ENCODE measurements at regions not wholly inside any gene's neighbourhood (a gene's known extent, or its start where the extent isn't known, plus 50 kb on each side); places are given as distances from the start of the nearest gene placed in this dataset.

DNA sequence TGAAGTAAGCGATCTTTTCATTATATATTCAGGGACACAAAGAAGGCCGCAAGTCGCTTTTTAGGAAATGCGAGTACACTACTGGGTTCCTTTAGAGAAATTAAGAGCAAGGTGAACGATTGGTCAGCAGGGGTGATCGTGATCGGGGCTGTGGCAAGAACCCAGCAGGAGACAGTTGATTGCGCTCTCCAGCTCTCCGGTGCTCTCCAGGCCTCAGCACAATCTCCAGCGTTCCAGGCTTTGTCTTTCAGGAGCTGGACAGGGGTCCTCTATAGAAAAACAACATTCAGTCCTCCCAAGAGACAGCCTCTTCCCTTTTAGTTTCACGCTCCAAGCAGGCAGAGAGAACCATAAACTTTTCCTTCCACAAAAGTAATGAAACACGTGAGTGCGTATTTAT, 170.5 kb upstream of the KLF6 start:
- H3K36me3 ChIP-seq (ENCODE audit: control insufficient read depth in 4 of 4, insufficient read depth in 3 of 4, low read depth in 1 of 4, low read length in 3 of 4): no peaks in the 10 kb centered on the region
- H3K9me3 ChIP-seq (ENCODE audit: control insufficient read depth in 4 of 4, low read length in 3 of 4): no peaks in the 10 kb centered on the region
- H3K27me3 ChIP-seq (ENCODE audit: control insufficient read depth in 4 of 4, insufficient read depth in 4 of 4, low read length in 3 of 4): no peaks in the 10 kb centered on the region
- no peak overlapping the region for H3K9ac ChIP-seq (ENCODE audit: low read depth in 1 of 2, low read length in 2 of 2)
- WGBS: 86% methylated on average over 13 of the region's 13 CpGs
- TF ChIP-seq, protein P1, sequence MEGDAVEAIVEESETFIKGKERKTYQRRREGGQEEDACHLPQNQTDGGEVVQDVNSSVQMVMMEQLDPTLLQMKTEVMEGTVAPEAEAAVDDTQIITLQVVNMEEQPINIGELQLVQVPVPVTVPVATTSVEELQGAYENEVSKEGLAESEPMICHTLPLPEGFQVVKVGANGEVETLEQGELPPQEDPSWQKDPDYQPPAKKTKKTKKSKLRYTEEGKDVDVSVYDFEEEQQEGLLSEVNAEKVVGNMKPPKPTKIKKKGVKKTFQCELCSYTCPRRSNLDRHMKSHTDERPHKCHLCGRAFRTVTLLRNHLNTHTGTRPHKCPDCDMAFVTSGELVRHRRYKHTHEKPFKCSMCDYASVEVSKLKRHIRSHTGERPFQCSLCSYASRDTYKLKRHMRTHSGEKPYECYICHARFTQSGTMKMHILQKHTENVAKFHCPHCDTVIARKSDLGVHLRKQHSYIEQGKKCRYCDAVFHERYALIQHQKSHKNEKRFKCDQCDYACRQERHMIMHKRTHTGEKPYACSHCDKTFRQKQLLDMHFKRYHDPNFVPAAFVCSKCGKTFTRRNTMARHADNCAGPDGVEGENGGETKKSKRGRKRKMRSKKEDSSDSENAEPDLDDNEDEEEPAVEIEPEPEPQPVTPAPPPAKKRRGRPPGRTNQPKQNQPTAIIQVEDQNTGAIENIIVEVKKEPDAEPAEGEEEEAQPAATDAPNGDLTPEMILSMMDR (IDR thresholded peaks at IDR 0.05; ENCODE audit: low read depth, low read length, missing input control): no peak
- TF ChIP-seq FOXA1 (IDR thresholded peaks at IDR 0.05) (no peak), YY1 (IDR thresholded peaks at IDR 0.05) (no peak), SP1 (IDR thresholded peaks at IDR 0.05) (no peak), JUND (IDR thresholded peaks at IDR 0.05) (no peak), EGR1 (IDR thresholded peaks at IDR 0.05; ENCODE audit: low read depth in 2 of 2) (no peak), GABPA (IDR thresholded peaks at IDR 0.05 in 1 of 2, conservative IDR thresholded peaks at IDR 0.05 in 1 of 2) (no peak), RAD21 (IDR thresholded peaks at IDR 0.05) (no peak), RXRA (IDR thresholded peaks at IDR 0.05) (no peak), FOXA2 (IDR thresholded peaks at IDR 0.05) (no peak), HNF4G (IDR thresholded peaks at IDR 0.05) (no peak), HNF4A (conservative IDR thresholded peaks at IDR 0.05) (no peak), NR2F2 (IDR thresholded peaks at IDR 0.05) (no peak), TAF1 (conservative IDR thresholded peaks at IDR 0.05) (no peak)
- TF ChIP-seq, protein P2, sequence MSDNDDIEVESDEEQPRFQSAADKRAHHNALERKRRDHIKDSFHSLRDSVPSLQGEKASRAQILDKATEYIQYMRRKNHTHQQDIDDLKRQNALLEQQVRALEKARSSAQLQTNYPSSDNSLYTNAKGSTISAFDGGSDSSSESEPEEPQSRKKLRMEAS (IDR thresholded peaks at IDR 0.05): no peak
- TF ChIP-seq, protein P3, sequence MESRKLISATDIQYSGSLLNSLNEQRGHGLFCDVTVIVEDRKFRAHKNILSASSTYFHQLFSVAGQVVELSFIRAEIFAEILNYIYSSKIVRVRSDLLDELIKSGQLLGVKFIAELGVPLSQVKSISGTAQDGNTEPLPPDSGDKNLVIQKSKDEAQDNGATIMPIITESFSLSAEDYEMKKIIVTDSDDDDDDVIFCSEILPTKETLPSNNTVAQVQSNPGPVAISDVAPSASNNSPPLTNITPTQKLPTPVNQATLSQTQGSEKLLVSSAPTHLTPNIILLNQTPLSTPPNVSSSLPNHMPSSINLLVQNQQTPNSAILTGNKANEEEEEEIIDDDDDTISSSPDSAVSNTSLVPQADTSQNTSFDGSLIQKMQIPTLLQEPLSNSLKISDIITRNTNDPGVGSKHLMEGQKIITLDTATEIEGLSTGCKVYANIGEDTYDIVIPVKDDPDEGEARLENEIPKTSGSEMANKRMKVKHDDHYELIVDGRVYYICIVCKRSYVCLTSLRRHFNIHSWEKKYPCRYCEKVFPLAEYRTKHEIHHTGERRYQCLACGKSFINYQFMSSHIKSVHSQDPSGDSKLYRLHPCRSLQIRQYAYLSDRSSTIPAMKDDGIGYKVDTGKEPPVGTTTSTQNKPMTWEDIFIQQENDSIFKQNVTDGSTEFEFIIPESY (IDR thresholded peaks at IDR 0.05): no peak
- TF ChIP-seq, protein P4, sequence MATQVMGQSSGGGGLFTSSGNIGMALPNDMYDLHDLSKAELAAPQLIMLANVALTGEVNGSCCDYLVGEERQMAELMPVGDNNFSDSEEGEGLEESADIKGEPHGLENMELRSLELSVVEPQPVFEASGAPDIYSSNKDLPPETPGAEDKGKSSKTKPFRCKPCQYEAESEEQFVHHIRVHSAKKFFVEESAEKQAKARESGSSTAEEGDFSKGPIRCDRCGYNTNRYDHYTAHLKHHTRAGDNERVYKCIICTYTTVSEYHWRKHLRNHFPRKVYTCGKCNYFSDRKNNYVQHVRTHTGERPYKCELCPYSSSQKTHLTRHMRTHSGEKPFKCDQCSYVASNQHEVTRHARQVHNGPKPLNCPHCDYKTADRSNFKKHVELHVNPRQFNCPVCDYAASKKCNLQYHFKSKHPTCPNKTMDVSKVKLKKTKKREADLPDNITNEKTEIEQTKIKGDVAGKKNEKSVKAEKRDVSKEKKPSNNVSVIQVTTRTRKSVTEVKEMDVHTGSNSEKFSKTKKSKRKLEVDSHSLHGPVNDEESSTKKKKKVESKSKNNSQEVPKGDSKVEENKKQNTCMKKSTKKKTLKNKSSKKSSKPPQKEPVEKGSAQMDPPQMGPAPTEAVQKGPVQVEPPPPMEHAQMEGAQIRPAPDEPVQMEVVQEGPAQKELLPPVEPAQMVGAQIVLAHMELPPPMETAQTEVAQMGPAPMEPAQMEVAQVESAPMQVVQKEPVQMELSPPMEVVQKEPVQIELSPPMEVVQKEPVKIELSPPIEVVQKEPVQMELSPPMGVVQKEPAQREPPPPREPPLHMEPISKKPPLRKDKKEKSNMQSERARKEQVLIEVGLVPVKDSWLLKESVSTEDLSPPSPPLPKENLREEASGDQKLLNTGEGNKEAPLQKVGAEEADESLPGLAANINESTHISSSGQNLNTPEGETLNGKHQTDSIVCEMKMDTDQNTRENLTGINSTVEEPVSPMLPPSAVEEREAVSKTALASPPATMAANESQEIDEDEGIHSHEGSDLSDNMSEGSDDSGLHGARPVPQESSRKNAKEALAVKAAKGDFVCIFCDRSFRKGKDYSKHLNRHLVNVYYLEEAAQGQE (IDR thresholded peaks at IDR 0.05): no peak
- TF ChIP-seq, protein P5, sequence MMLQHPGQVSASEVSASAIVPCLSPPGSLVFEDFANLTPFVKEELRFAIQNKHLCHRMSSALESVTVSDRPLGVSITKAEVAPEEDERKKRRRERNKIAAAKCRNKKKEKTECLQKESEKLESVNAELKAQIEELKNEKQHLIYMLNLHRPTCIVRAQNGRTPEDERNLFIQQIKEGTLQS (IDR thresholded peaks at IDR 0.05): no peak
- no peak for DNase-seq (ENCODE audit: low spot score)
- H3K4me1 ChIP-seq (ENCODE audit: control insufficient read depth in 4 of 4, insufficient read depth in 4 of 4, low read length in 3 of 4): no peaks in the 10 kb centered on the region
- H3K4me3 ChIP-seq (ENCODE audit: low read depth in 1 of 3, low read length in 3 of 3): no peak overlapping the region
- no peak overlapping the region for H3K27ac ChIP-seq (ENCODE audit: low read depth in 1 of 2, low read length in 2 of 2)

All from liver (tissue), 8 donors.